Chondrocyte (in vitro differentiated cells): ENCODE measurements at regions not wholly inside any gene's neighbourhood (a gene's known extent, or its start where the extent isn't known, plus 50 kb on each side); places are given as distances from the start of the nearest gene placed in this dataset.

Source experiments
- DNase-seq: peaks from one replicate; pipeline ENCODE4 v3.0.0; 2021; ENCODE audit warnings: mixed read lengths, low spot score
- H3K27ac Mint-ChIP-seq: one replicate; pipeline ENCODE4 v1.8.0; 2021; ENCODE audit warnings: mild to moderate bottlenecking, moderate library complexity, mixed read lengths; ENCODE audit not compliant: unreplicated experiment
- H3K27me3 Mint-ChIP-seq: 2 replicates; pipeline ENCODE4 v1.8.0; 2021; ENCODE audit warnings: low read depth, mixed read lengths
- H3K36me3 Mint-ChIP-seq: 2 replicates; pipeline ENCODE4 v1.8.0; 2021; ENCODE audit warnings: low read depth, mixed read lengths
- H3K4me1 Mint-ChIP-seq: 2 replicates; pipeline ENCODE4 v1.8.0; 2021; ENCODE audit warnings: low read depth, mild to moderate bottlenecking, mixed read lengths
- H3K4me3 Mint-ChIP-seq: one replicate; pipeline ENCODE4 v1.8.0; 2021; ENCODE audit warnings: mild to moderate bottlenecking, moderate library complexity, mixed read lengths; ENCODE audit not compliant: unreplicated experiment
- H3K9me3 Mint-ChIP-seq: 2 replicates; pipeline ENCODE4 v1.8.0; 2021; ENCODE audit warnings: low read depth, mixed read lengths
- TF ChIP-seq, protein P1 (sequence below): fragments of 200-600 bp; sonication (generic); IDR thresholded peaks from 2 replicates; pipeline ENCODE4 v1.5.0; 2021; ENCODE audit warnings: antibody characterized with exemption, mild to moderate bottlenecking, moderate library complexity

DNA sequence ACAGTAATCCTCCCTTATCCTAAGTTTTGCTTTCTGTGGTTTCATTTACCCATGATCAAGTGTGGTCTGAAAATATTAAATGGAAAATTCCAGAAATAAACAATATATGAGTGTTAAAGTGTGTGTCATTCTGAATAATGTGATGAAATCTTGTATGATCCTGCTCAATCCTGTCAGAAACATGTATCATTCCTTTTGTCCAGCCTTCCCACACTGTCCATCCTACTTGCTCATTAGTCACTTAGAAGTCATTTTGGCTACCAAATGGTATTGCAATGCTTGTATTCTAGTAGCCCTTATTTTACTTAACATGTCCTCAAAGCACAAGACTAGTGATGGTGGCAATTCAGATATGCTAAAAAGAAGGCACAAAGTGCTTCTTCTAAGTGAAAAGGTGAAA is 1211.2 kb upstream of the SORCS1 start:
- peaks cover 15% of the 10 kb centered on the region for H3K9me3 Mint-ChIP-seq
- DNase-seq, result no peak

DNA sequence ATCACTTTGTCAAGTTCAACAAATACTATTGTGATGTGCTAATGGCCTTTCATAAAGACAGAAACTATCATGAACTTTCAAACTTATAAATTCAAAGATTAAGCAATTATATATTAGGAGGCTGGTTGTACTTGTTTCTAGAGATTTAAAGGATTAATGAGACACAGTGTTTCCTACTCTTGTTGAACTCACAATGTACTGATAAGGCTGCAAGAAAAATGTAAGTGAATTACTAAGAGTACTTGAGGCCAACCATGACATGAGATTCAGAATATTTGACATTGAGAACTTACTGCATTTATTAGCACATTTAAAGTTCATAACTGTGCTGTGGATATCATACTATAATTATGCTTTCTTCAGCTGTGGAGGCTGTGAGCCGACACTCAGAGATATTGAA is 1210.5 kb upstream of the SORCS1 start:
- DNase-seq, result no peak
- TF ChIP-seq, protein P1, sequence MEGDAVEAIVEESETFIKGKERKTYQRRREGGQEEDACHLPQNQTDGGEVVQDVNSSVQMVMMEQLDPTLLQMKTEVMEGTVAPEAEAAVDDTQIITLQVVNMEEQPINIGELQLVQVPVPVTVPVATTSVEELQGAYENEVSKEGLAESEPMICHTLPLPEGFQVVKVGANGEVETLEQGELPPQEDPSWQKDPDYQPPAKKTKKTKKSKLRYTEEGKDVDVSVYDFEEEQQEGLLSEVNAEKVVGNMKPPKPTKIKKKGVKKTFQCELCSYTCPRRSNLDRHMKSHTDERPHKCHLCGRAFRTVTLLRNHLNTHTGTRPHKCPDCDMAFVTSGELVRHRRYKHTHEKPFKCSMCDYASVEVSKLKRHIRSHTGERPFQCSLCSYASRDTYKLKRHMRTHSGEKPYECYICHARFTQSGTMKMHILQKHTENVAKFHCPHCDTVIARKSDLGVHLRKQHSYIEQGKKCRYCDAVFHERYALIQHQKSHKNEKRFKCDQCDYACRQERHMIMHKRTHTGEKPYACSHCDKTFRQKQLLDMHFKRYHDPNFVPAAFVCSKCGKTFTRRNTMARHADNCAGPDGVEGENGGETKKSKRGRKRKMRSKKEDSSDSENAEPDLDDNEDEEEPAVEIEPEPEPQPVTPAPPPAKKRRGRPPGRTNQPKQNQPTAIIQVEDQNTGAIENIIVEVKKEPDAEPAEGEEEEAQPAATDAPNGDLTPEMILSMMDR, result no peak
- Mint-ChIP-seq H3K4me1 (no peaks in the 10 kb centered on the region), H3K36me3 (no peaks in the 10 kb centered on the region), H3K27me3 (no peaks in the 10 kb centered on the region), H3K9me3 (peaks cover 15% of the 10 kb centered on the region), H3K4me3 (no peak overlapping the region), H3K27ac (no peak overlapping the region)

More for the DNA sequence above, 1211.2 kb upstream of the SORCS1 start:
- Mint-ChIP-seq H3K27me3 (no peaks in the 10 kb centered on the region), H3K4me1 (no peaks in the 10 kb centered on the region), H3K27ac (no peak overlapping the region), H3K4me3 (no peak overlapping the region), H3K36me3 (no peaks in the 10 kb centered on the region)
- TF ChIP-seq, protein P1, result no peak

DNA sequence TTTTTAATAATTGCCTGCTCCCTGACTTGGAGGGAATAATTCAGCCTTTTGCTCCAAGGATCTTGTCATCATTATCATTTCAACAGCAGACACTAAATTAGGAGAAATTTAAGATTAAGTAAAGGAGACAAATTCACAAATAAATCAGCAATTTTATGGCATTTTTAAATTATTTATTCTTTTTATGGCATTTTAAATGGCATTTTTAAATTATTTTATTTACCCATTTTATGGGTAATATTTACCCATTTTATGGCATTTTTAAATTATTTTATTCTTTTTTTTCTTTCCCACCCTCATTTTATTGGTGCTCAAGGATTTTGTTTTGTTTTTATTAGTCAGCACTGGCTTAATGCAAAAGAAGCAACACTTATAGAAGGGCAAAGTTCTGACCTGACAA is 1201.0 kb upstream of the SORCS1 start:
- TF ChIP-seq, protein P1, result no peak
- no peak for DNase-seq
- H3K27ac Mint-ChIP-seq, result no peak overlapping the region
- H3K4me1 Mint-ChIP-seq, result no peaks in the 10 kb centered on the region
- no peak overlapping the region for H3K4me3 Mint-ChIP-seq
- H3K9me3 Mint-ChIP-seq, result no peaks in the 10 kb centered on the region
- peaks cover 2% of the 10 kb centered on the region for H3K27me3 Mint-ChIP-seq
- no peaks in the 10 kb centered on the region for H3K36me3 Mint-ChIP-seq

DNA sequence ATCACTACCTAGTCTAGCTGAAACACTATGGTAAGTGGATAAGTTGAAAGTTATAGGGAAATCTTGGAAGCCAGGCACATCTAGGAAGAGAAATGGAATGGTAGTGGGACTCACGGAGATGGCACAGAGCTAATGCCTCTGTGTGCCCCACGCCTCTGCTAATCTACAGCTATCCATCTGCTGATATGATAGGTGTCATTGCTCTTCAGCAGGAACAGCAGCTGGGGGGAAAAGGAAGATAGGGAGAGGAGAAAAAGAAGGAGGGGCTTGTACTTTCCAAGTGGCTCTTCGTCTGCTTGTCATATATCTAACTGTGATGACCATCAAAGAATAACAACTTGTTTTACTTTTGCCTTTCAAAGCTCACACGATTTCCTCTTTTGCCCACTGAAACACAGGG is 1199.1 kb upstream of the SORCS1 start:
- Mint-ChIP-seq H3K4me1 (no peaks in the 10 kb centered on the region), H3K27me3 (peaks cover 2% of the 10 kb centered on the region)
- DNase-seq, result no peak

DNA sequence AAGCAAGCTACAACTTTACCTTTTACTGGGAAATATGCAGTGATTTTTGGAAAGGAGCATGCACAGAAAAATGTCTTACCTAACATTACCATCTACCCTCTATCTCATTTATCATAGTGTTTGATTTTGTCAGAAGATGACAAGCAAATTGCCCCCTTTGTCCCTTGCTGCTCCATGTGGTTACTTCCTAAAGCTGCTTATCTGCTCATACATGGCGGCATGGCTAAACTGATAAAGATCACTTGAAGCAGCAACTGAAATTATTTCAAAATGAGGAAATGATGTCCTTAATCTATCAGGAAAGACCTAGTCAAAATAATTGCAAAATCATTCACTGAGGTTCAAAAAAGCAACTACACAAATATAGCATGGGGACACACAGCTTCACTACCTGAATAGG is 1198.5 kb upstream of the SORCS1 start:
- no peaks in the 10 kb centered on the region for H3K9me3 Mint-ChIP-seq
- DNase-seq, result no peak
- H3K4me3 Mint-ChIP-seq, result no peak overlapping the region
- no peak overlapping the region for H3K27ac Mint-ChIP-seq
- TF ChIP-seq, protein P1, result no peak
- H3K4me1 Mint-ChIP-seq, result no peaks in the 10 kb centered on the region
- peaks cover 2% of the 10 kb centered on the region for H3K27me3 Mint-ChIP-seq
- no peaks in the 10 kb centered on the region for H3K36me3 Mint-ChIP-seq

More for the DNA sequence above, 1199.1 kb upstream of the SORCS1 start:
- TF ChIP-seq, protein P1, result no peak
- Mint-ChIP-seq H3K4me3 (no peak overlapping the region), H3K9me3 (no peaks in the 10 kb centered on the region), H3K27ac (no peak overlapping the region), H3K36me3 (no peaks in the 10 kb centered on the region)
